ENCODE measurements at regions not wholly inside any gene's neighbourhood (a gene's known extent, or its start where the extent isn't known, plus 50 kb on each side); places are given as distances from the start of the nearest gene placed in this dataset.

- H3K9ac ChIP-seq (ENCODE audit: control insufficient read depth, insufficient read depth, low read length): no peak overlapping the region
- ATAC-seq: no peak
- no peak overlapping the region for H3K27ac ChIP-seq (ENCODE audit: control insufficient read depth, insufficient read depth)
- no peak overlapping the region for H3K4me3 ChIP-seq
- FAIRE-seq: no peak
- no peaks in the 10 kb centered on the region for H4K20me1 ChIP-seq (ENCODE audit: control insufficient read depth, insufficient read depth)
- DNase-seq (ENCODE audit: low read depth, low spot score): no peak
- in situ Hi-C loops (cut with MboI) (no loop called here), intact Hi-C loops (cut with micrococcal nuclease; ENCODE audit: unreplicated experiment) (no loop called here)
- ChIA-PET RAD21 (ENCODE audit: unreplicated experiment) (no interaction called here), SMC1A (ENCODE audit: uncharacterized antibody, unreplicated experiment) (no interaction called here), CTCF (no interaction called here), POLR2A (no interaction called here)
- 11% methylated on average over 2 of the region's 2 CpGs for WGBS (ENCODE audit: insufficient coverage, insufficient replicate concordance, low lambda C conversion rate, missing lambda C conversion rate)
- no peaks in the 10 kb centered on the region; a peak in 1 of 4 replicates for H3K27me3 ChIP-seq (replicated peaks in 1 of 2; ENCODE audit: control insufficient read depth in 2 of 2, insufficient read depth in 2 of 2, low read length in 1 of 2)
- H3K4me2 ChIP-seq (ENCODE audit: control insufficient read depth, insufficient read depth): no peak overlapping the region
- H3K79me2 ChIP-seq (ENCODE audit: control insufficient read depth, insufficient read depth, low read length): no peaks in the 10 kb centered on the region
- no peaks in the 10 kb centered on the region for H3K36me3 ChIP-seq (ENCODE audit: control insufficient read depth in 2 of 2, insufficient read depth in 2 of 2, low read length in 1 of 2)
- H2AFZ ChIP-seq (ENCODE audit: control insufficient read depth, low read depth, low read length): no peak overlapping the region
- no peaks in the 10 kb centered on the region for H3K4me1 ChIP-seq (ENCODE audit: control insufficient read depth, insufficient read depth, low read length)
- TF ChIP-seq TCF7 (IDR thresholded peaks at IDR 0.05; ENCODE audit: borderline replicate concordance): no peak
- TF ChIP-seq RAD21 (IDR thresholded peaks at IDR 0.05; ENCODE audit: insufficient read depth, low read depth, low read length): no peak
- no peak for TF ChIP-seq ZNF274 (IDR thresholded peaks at IDR 0.05; ENCODE audit: insufficient read depth, insufficient read length)
- no peak for TF ChIP-seq CREB1 (IDR thresholded peaks at IDR 0.05; ENCODE audit: low read depth)
- TF ChIP-seq IRF4 (IDR thresholded peaks at IDR 0.05; ENCODE audit: low read depth, low read length): no peak
- no peak for TF ChIP-seq ATF7 (IDR thresholded peaks at IDR 0.05; ENCODE audit: low read depth)
- no peak for TF ChIP-seq BCL3 (IDR thresholded peaks at IDR 0.05; ENCODE audit: borderline replicate concordance, insufficient read depth, low read depth, low read length, poor library complexity, severe bottlenecking)
- TF ChIP-seq JUND (IDR thresholded peaks at IDR 0.05; ENCODE audit: low read depth, low read length): no peak
- no peak for TF ChIP-seq YY1 (IDR thresholded peaks at IDR 0.05; ENCODE audit: low read depth, low read length)
- TF ChIP-seq IRF5 (IDR thresholded peaks at IDR 0.05; ENCODE audit: borderline replicate concordance): no peak
- TF ChIP-seq GATAD2B (conservative IDR thresholded peaks at IDR 0.05; ENCODE audit: low read depth): no peak
- TF ChIP-seq MLLT1 (IDR thresholded peaks at IDR 0.05): no peak
- TF ChIP-seq BMI1 (IDR thresholded peaks at IDR 0.05; ENCODE audit: borderline replicate concordance): no peak
- no TSS peak for BruUV-seq (replicated peaks)
- no peaks in the 10 kb centered on the region for H3K9me3 ChIP-seq (replicated peaks; ENCODE audit: control insufficient read depth, insufficient read depth, low read length)
These were observed 416.7 kb downstream of the LRRIQ3 start for GRCh38 chr1:73781251-73781650.
